GM12875 (cell line): ENCODE measurements at regions not wholly inside any gene's neighbourhood (a gene's known extent, or its start where the extent isn't known, plus 50 kb on each side); places are given as distances from the start of the nearest gene placed in this dataset.

ENCODE experiments used
- H3K4me3 ChIP-seq: one replicate; pipeline ENCODE4 v1.5.1; 2011; ENCODE audit warnings: low read depth, low read length, control low read depth
- CTCF ChIP-seq: IDR thresholded peaks from 2 replicates; pipeline ENCODE4 v1.5.1; 2011; ENCODE audit warnings: low read depth, mild to moderate bottlenecking, control low read depth, inconsistent platforms, low read length, moderate library complexity, borderline replicate concordance; ENCODE audit not compliant: insufficient read depth

- no peak for TF ChIP-seq CTCF
- no peak overlapping the region for H3K4me3 ChIP-seq
Observed at GRCh38 chr21:35428489-35428888, 379.4 kb upstream of the RUNX1 start.

- TF ChIP-seq CTCF, result no peak
- H3K4me3 ChIP-seq, result no peak overlapping the region
Observed at GRCh38 chr21:35428001-35428320, 378.9 kb upstream of the RUNX1 start.

GRCh38 chr21:35427320-35428000, 378.4 kb upstream of the RUNX1 start:
- TF ChIP-seq CTCF, result no peak
- H3K4me3 ChIP-seq, result no peak overlapping the region

- TF ChIP-seq CTCF, result no peak
Observed at GRCh38 chr21:35426897-35427296, 377.8 kb upstream of the RUNX1 start.

GRCh38 chr21:35426469-35426868, 377.4 kb upstream of the RUNX1 start:
- no peak overlapping the region for H3K4me3 ChIP-seq
- TF ChIP-seq CTCF, result no peak

More at GRCh38 chr21:35426897-35427296, 377.8 kb upstream of the RUNX1 start:
- no peak overlapping the region for H3K4me3 ChIP-seq

- TF ChIP-seq CTCF, result no peak
- H3K4me3 ChIP-seq, result no peak overlapping the region
Observed at GRCh38 chr21:35424122-35424521, 375.0 kb upstream of the RUNX1 start.

- TF ChIP-seq CTCF, result no peak
- H3K4me3 ChIP-seq, result no peak overlapping the region
Observed at GRCh38 chr21:35423709-35424108, 374.6 kb upstream of the RUNX1 start.
